AG08396 (cell line): ENCODE measurements at regions not wholly inside any gene's neighbourhood (a gene's known extent, or its start where the extent isn't known, plus 50 kb on each side); places are given as distances from the start of the nearest gene placed in this dataset.
"Not testable (repeated sequence)": the region's sequence is repeated elsewhere in the genome, so short reads cannot be mapped to it uniquely, and the experiment has no call there.

ENCODE experiments used
- DNase-seq: peaks from one replicate; pipeline ENCODE4 v3.0.0; 2012; ENCODE audit warnings: low spot score, mixed read lengths

DNA sequence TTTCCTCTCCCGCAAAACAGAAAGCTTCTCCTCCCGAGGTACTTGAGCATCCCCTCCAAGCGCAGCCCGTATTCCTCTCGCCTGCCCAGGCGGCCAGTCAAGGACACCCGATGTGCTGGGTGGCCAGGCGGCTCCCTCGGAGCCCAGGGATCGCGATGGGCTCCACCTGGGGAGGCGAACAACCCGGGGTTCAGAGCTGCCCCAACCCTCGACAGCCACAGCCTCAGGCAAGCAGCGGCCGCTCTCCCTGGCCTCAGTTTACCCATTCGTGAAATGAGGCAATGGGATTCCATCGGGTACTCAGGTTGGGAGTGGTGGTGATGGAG lies 147.4 kb downstream of the CYP26A1 start:
- DNase-seq = no peak

GRCh38 chr10:93221521-93221920 lies 147.8 kb downstream of the CYP26A1 start:
- DNase-seq = no peak

GRCh38 chr10:93222211-93222754 lies 148.6 kb downstream of the CYP26A1 start:
- DNase-seq = no peak

GRCh38 chr10:93222876-93223275 lies 149.2 kb downstream of the CYP26A1 start:
- no peak for DNase-seq

GRCh38 chr10:93223336-93223735 lies 149.6 kb downstream of the CYP26A1 start:
- no peak for DNase-seq

- no peak for DNase-seq
These were observed 150.5 kb downstream of the CYP26A1 start for GRCh38 chr10:93224005-93224779.

GRCh38 chr10:93225938-93226337 lies 152.2 kb downstream of the CYP26A1 start:
- DNase-seq = no peak

DNA sequence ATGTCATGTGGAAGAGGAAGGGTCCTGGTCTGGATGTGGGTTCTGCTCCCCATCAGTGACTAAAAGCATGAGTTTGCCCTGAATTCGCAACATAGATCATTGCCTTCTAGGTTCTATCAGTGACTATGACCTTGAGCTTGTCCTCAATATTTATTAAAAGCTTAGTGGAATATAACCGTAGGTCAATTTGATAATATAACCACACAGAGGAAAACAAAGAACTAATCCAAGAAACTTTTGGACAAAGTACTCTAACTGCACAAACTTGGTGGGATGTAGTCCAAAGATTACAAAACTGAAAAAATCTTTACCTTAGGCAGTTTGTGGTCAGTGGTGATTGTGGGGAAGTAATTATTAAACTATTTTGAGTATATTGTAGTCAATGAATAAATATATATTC lies 152.9 kb downstream of the CYP26A1 start:
- no peak for DNase-seq

GRCh38 chr10:93230596-93230995 lies 156.9 kb downstream of the CYP26A1 start:
- DNase-seq = not testable (repeated sequence)

GRCh38 chr10:93232159-93232558 lies 158.5 kb downstream of the CYP26A1 start:
- DNase-seq = not testable (repeated sequence)

- DNase-seq = not testable (repeated sequence)
These were observed 161.2 kb downstream of the CYP26A1 start for GRCh38 chr10:93234940-93235339.

GRCh38 chr10:93235686-93236085 lies 162.0 kb downstream of the CYP26A1 start:
- peak; percentile 66 for DNase-seq

DNA sequence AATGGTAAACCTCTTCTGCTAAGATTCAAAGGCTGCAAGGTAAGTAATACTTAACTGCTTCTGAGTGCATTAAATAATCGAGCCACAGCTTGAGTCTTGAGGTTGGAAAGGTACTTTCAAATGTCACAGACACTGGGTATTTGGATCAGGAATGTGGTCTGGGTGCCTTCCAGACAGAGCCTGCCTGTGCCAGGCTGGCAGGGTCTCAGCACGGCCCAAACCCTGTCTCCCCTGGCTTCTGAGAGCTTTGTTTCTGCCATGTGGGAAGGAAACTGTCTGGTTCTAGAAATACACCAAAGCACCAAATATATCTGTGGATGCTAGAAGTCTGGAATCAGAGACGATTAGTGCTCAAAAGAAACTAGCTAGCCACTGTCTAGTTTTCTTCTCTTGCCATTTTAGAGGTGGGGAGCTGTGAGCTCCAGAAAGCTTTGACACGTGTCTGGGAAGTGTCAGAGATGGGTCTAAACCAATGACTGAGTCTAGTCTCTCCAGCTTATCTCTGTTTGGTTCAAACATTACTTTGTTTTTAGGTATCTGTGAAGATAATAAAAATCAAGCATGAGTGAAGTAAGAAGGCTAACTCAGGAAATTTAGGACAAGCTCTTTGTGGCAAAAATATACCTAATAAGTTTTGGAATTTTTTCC lies 162.8 kb downstream of the CYP26A1 start:
- DNase-seq = no peak

DNA sequence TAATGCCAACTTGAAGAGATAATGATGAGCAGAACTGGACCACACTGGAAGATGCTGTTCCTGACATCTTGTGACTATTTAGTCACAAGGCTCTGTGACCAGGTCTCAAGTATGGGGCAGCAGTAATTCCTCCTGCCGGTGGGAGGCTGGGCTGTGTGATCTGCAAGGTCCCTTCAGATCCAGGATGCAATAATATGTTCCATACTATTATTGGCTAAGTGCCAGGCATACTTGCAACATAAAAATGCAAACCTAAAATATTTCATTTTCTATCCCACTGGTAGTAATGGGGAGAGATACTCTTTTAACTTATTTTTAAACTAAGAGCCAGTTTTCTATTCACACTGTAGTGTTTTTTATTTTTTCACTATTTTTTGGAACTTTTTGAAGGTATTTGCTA lies 171.5 kb downstream of the CYP26A1 start:
- DNase-seq = no peak

DNA sequence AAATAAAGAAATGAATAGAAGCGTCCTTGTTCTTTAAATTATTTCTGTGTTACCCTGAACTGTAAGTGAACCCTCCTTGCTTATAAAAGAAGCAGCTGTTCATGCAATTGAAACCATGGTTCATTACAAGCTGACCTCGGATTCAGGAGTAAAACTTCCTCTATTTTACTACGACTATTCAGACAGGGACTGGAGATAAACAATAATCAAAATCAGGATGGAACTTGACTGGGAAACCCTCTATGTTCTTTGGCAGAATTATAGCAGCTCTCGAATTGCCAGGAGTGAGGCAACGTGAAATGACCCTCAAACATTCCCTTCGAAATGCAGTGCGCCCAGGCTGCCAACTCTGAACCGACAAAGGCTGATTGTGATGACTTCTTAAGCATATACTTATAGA lies 172.1 kb downstream of the CYP26A1 start:
- no peak for DNase-seq

GRCh38 chr10:93248583-93249227 lies 175.0 kb downstream of the CYP26A1 start:
- DNase-seq = no peak

DNA sequence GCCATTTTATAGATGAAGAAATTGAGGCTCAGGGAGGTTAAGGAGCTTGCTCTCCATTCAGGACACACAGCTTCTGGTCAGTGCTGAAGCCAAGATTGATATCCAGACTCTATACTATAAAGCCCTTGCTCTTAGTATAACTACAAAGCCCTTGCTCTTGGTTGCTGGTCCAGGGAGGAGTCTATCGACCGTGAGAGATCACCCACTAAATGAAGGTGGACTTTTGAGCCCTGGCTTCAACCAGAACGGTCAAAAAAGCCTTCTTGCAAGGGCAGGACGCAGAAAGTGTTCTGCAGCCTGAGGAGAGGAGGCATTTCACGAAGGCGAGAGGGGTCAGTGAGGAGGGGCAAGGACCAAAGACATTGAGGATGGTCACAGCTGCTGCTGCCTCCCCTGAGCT lies 176.3 kb downstream of the CYP26A1 start:
- DNase-seq = no peak

- DNase-seq = no peak
These were observed 180.6 kb downstream of the CYP26A1 start for GRCh38 chr10:93254180-93254853.

DNA sequence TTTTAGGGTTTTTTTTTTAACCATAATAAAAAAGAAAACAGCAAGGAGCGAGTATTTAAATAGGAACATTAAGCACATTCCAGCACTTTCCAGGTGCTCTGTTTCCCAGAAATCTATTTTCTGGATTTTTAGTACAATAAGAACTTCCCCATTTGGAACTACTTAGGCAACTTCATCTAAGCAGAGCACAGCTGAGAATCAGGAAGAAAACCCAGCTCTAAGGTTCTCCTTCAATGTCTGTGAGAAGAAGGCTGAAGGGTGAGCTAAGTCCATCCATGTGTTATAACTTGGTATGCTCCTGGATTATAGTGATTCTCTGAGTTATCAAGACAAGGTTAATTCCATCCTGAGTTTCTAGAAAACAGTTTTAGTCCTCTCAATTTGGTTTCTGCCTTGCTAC lies 181.9 kb downstream of the CYP26A1 start:
- DNase-seq = no peak
